ENCODE measurements at regions not wholly inside any gene's neighbourhood (a gene's known extent, or its start where the extent isn't known, plus 50 kb on each side); places are given as distances from the start of the nearest gene placed in this dataset.

GRCh38 chr7:10612950-10613349 lies 360.7 kb upstream of the PHF14 start:
- Mint-ChIP-seq H3K9me3 (ENCODE audit: low read depth) (no peaks in the 10 kb centered on the region), H3K27ac (no peak overlapping the region), H3K4me1 (ENCODE audit: low read depth) (no peaks in the 10 kb centered on the region), H3K36me3 (ENCODE audit: insufficient read depth) (no peaks in the 10 kb centered on the region), H3K4me3 (ENCODE audit: low read depth) (no peak overlapping the region), H3K27me3 (no peaks in the 10 kb centered on the region)
- TF ChIP-seq CTCF (IDR thresholded peaks at IDR 0.05; ENCODE audit: unreplicated experiment), result no peak
- DNase-seq (ENCODE audit: low spot score, unreplicated experiment), result no peak

- no peak overlapping the region for H3K4me3 Mint-ChIP-seq (ENCODE audit: low read depth)
- H3K27me3 Mint-ChIP-seq, result no peaks in the 10 kb centered on the region
- no peak overlapping the region for H3K27ac Mint-ChIP-seq
- H3K9me3 Mint-ChIP-seq (ENCODE audit: low read depth), result no peaks in the 10 kb centered on the region
- DNase-seq (ENCODE audit: low spot score, unreplicated experiment), result no peak
- no peaks in the 10 kb centered on the region for H3K36me3 Mint-ChIP-seq (ENCODE audit: insufficient read depth)
- no peak for TF ChIP-seq CTCF (IDR thresholded peaks at IDR 0.05; ENCODE audit: unreplicated experiment)
- H3K4me1 Mint-ChIP-seq (ENCODE audit: low read depth), result no peaks in the 10 kb centered on the region
Measured at GRCh38 chr7:10618953-10619352, 354.7 kb upstream of the PHF14 start.

GRCh38 chr7:10632712-10633111 lies 341.0 kb upstream of the PHF14 start:
- DNase-seq (ENCODE audit: low spot score, unreplicated experiment), result no peak
- H3K27me3 Mint-ChIP-seq, result no peaks in the 10 kb centered on the region
- no peak overlapping the region for H3K4me3 Mint-ChIP-seq (ENCODE audit: low read depth)
- no peak overlapping the region for H3K27ac Mint-ChIP-seq
- no peak for TF ChIP-seq CTCF (IDR thresholded peaks at IDR 0.05; ENCODE audit: unreplicated experiment)
- H3K9me3 Mint-ChIP-seq (ENCODE audit: low read depth), result peaks cover 7% of the 10 kb centered on the region
- H3K4me1 Mint-ChIP-seq (ENCODE audit: low read depth), result peaks cover 4% of the 10 kb centered on the region
- peaks cover 1% of the 10 kb centered on the region for H3K36me3 Mint-ChIP-seq (ENCODE audit: insufficient read depth)

- Mint-ChIP-seq H3K36me3 (ENCODE audit: insufficient read depth) (peaks cover 1% of the 10 kb centered on the region), H3K4me3 (ENCODE audit: low read depth) (no peak overlapping the region), H3K4me1 (ENCODE audit: low read depth) (peaks cover 6% of the 10 kb centered on the region), H3K9me3 (ENCODE audit: low read depth) (peaks cover 7% of the 10 kb centered on the region), H3K27ac (peak overlapping the region; percentile 34), H3K27me3 (no peaks in the 10 kb centered on the region)
- no peak for DNase-seq (ENCODE audit: low spot score, unreplicated experiment)
- no peak for TF ChIP-seq CTCF (IDR thresholded peaks at IDR 0.05; ENCODE audit: unreplicated experiment)
Measured at GRCh38 chr7:10634239-10634638, 339.4 kb upstream of the PHF14 start.

- H3K4me1 Mint-ChIP-seq (ENCODE audit: low read depth), result peaks cover 4% of the 10 kb centered on the region
- peaks cover 10% of the 10 kb centered on the region for H3K27me3 Mint-ChIP-seq
- TF ChIP-seq CTCF (IDR thresholded peaks at IDR 0.05; ENCODE audit: unreplicated experiment), result no peak
- no peaks in the 10 kb centered on the region for H3K36me3 Mint-ChIP-seq (ENCODE audit: insufficient read depth)
- no peaks in the 10 kb centered on the region for H3K9me3 Mint-ChIP-seq (ENCODE audit: low read depth)
- DNase-seq (ENCODE audit: low spot score, unreplicated experiment), result no peak
- no peak overlapping the region for H3K4me3 Mint-ChIP-seq (ENCODE audit: low read depth)
- H3K27ac Mint-ChIP-seq, result no peak overlapping the region
Measured at GRCh38 chr7:10637991-10638390, 335.7 kb upstream of the PHF14 start.
